Lower leg skin (tissue), 3 donors: ENCODE measurements at regions not wholly inside any gene's neighbourhood (a gene's known extent, or its start where the extent isn't known, plus 50 kb on each side); places are given as distances from the start of the nearest gene placed in this dataset.

Source experiments
- CTCF ChIP-seq, 3 donors: fragments of 450-650 bp; IDR thresholded peaks; one replicate each; pipeline ENCODE4 v1.5.1; 2016; ENCODE audit warnings: antibody characterized with exemption in 3 of 3, mild to moderate bottlenecking in 3 of 3, moderate library complexity in 2 of 3
- POLR2A ChIP-seq, 2 donors: fragments of 450-650 bp; IDR thresholded peaks; one replicate each; pipeline ENCODE4 v1.6.1; 2016 to 2017; ENCODE audit warnings: antibody characterized with exemption in 2 of 2, mild to moderate bottlenecking in 1 of 2, moderate library complexity in 1 of 2

DNA sequence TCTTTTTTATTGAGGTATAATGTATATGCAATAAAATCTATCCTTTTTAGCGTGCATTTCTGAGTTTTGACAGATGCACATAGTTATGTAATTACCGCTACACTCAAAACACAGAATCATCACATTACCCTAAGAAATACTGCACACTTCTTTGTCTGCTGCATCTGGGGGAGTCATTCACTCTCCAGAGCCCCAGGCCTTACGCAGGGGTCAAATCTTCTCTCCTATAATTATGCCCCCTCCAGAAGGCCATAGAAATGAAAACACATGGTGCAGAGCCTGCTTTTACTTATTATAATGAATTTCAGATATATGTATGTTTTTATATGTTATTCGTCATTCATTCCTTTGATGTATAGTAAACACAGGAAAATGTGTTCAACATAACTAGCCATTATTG is 296.5 kb upstream of the TMEM132C start:
- TF ChIP-seq CTCF (IDR thresholded peaks at IDR 0.05): no peak
- no peak for TF ChIP-seq POLR2A (IDR thresholded peaks at IDR 0.05)
